Endothelial cell of umbilical vein (primary cell): ENCODE measurements at regions not wholly inside any gene's neighbourhood (a gene's known extent, or its start where the extent isn't known, plus 50 kb on each side); places are given as distances from the start of the nearest gene placed in this dataset.

Experiments used
- BruUV-seq: library from RNA; stranded (reverse); fragments of 400-500 nt; replicated peaks from 2 replicates; lab custom pipeline; 2021; lab: Mats Ljungman, UMichigan
- CTCF ChIA-PET: fragments of 300-600, 350-600 bp; sonication (Branson Sonifier 250); formaldehyde crosslinking; loops from one replicate; lab custom pipeline; 2021; ENCODE audit warnings: antibody characterized with exemption, inconsistent platforms; lab: Charles Lee
- POLR2A ChIA-PET: fragments of 300-600, 350-600 bp; sonication (Branson Sonifier 250); formaldehyde crosslinking; loops from one replicate; lab custom pipeline; 2021; ENCODE audit warnings: antibody characterized with exemption, inconsistent platforms; lab: Charles Lee
- DNase-seq: peaks from one replicate; pipeline ENCODE4 v3.0.0-alpha.2; 2011; ENCODE audit warnings: low read depth, low spot score
- FAIRE-seq: peaks from 2 replicates; lab custom pipeline; 2011; peaks lifted over from hg19 to GRCh38; lab: Jason Lieb, UNC
- H2AFZ ChIP-seq: 2 replicates; pipeline ENCODE4 v1.6.0; 2012; ENCODE audit warnings: low read depth, low read length, control low read depth, inconsistent platforms
- H3K27ac ChIP-seq: 2 replicates; pipeline ENCODE4 v1.5.1; 2011; ENCODE audit warnings: low read depth, mild to moderate bottlenecking, control low read depth, low read length, moderate library complexity; ENCODE audit not compliant: insufficient read depth
- H3K27me3 ChIP-seq, 2 experiments: 2 replicates each; pipeline versions ENCODE4 v1.6.0 to v1.6.1; 2011; ENCODE audit warnings: low read length in 2 of 2, mixed read lengths in 1 of 2; ENCODE audit not compliant: control insufficient read depth in 2 of 2, insufficient read depth in 2 of 2
- H3K36me3 ChIP-seq, 2 experiments: 2 replicates in 1 of 2; 3 replicates in 1 of 2; pipeline ENCODE4 v1.5.1; 2011; ENCODE audit warnings: low read length in 2 of 2, mild to moderate bottlenecking in 1 of 2, moderate library complexity in 1 of 2; ENCODE audit not compliant: control insufficient read depth in 2 of 2, insufficient read depth in 2 of 2; ENCODE audit errors: extremely low read depth in 1 of 2
- H3K4me1 ChIP-seq: 3 replicates; pipeline ENCODE4 v1.5.1; 2011; ENCODE audit warnings: mild to moderate bottlenecking, low read length; ENCODE audit not compliant: control insufficient read depth, insufficient read depth; ENCODE audit errors: extremely low read depth
- H3K4me2 ChIP-seq: 2 replicates; pipeline ENCODE4 v1.6.1; 2011; ENCODE audit warnings: low read length, control low read depth, mixed read lengths; ENCODE audit not compliant: insufficient read depth
- H3K4me3 ChIP-seq, 3 experiments: fragments of 200-600 bp in 1 of 3; sonication (generic), shearing (Covaris generic) in 1 of 3; replicated peaks in 1 of 3; 2 replicates each; pipeline ENCODE4 v1.5.1; 2011 to 2016; ENCODE audit warnings: control low read depth in 3 of 3, low read length in 3 of 3, mild to moderate bottlenecking in 2 of 3, inconsistent platforms in 1 of 3, low read depth in 1 of 3, moderate library complexity in 1 of 3; ENCODE audit not compliant: insufficient read depth in 1 of 3
- H3K79me2 ChIP-seq: 2 replicates; pipeline ENCODE4 v1.6.0; 2012; ENCODE audit warnings: low read length, inconsistent platforms; ENCODE audit not compliant: control insufficient read depth, insufficient read depth
- H3K9ac ChIP-seq: replicated peaks from 2 replicates; pipeline ENCODE3; 2011; ENCODE audit warnings: low read length, control low read depth; ENCODE audit not compliant: insufficient read depth; ENCODE audit errors: extremely low read depth
- H3K9me1 ChIP-seq: replicated peaks from 3 replicates; pipeline ENCODE4 v1.6.0; 2011; ENCODE audit warnings: mild to moderate bottlenecking, low read length; ENCODE audit not compliant: control insufficient read depth, insufficient read depth; ENCODE audit errors: extremely low read depth
- H3K9me3 ChIP-seq: replicated peaks from 2 replicates; pipeline ENCODE4 v1.5.1; 2012; ENCODE audit warnings: low read length, inconsistent platforms; ENCODE audit not compliant: control insufficient read depth, insufficient read depth
- H4K20me1 ChIP-seq: replicated peaks from 2 replicates; pipeline ENCODE3; 2011; ENCODE audit warnings: mild to moderate bottlenecking, low read length; ENCODE audit not compliant: control insufficient read depth, insufficient read depth; ENCODE audit errors: extremely low read depth
- CTCF ChIP-seq, 2 donors: IDR thresholded peaks; 1 replicate in 1 of 2; 2 replicates in 1 of 2; pipeline ENCODE4 v1.5.1; 2011; ENCODE audit warnings: low read length in 2 of 2, mild to moderate bottlenecking in 2 of 2, moderate library complexity in 2 of 2, control low read depth in 1 of 2, inconsistent platforms in 1 of 2, low read depth in 1 of 2; ENCODE audit not compliant: insufficient read depth in 1 of 2; ENCODE audit errors: extremely low read depth in 1 of 2
- EZH2 ChIP-seq: IDR thresholded peaks from 2 replicates; pipeline ENCODE4 v1.6.1; 2012; ENCODE audit warnings: borderline replicate concordance, low read depth, mild to moderate bottlenecking, moderate library complexity, low read length, inconsistent platforms; ENCODE audit not compliant: severe bottlenecking
- FOS ChIP-seq: IDR thresholded peaks from 2 replicates; pipeline ENCODE4 v1.6.1; 2011; ENCODE audit warnings: mild to moderate bottlenecking, low read length, moderate library complexity, borderline replicate concordance; ENCODE audit not compliant: insufficient read depth
- GATA2 ChIP-seq: IDR thresholded peaks from 2 replicates; pipeline ENCODE4 v1.7.0; 2011; ENCODE audit warnings: low read depth, mild to moderate bottlenecking, moderate library complexity, mixed read lengths, low read length; ENCODE audit not compliant: insufficient read length, insufficient read depth
- JUN ChIP-seq: IDR thresholded peaks from 2 replicates; pipeline ENCODE4 v1.6.1; 2011; ENCODE audit warnings: borderline replicate concordance, low read depth; ENCODE audit not compliant: insufficient read length, insufficient read depth
- MAX ChIP-seq: IDR thresholded peaks from 2 replicates; pipeline ENCODE4 v1.6.1; 2011; ENCODE audit not compliant: insufficient read depth, insufficient read length
- MYC ChIP-seq: IDR thresholded peaks from one replicate; pipeline ENCODE4 v1.6.1; 2011; ENCODE audit warnings: mild to moderate bottlenecking, low read depth, low read length
- POLR2A ChIP-seq: IDR thresholded peaks from 2 replicates; pipeline ENCODE4 v1.6.1; 2012; ENCODE audit warnings: low read depth, mild to moderate bottlenecking, control low read depth, low read length
- POLR2AphosphoS5 ChIP-seq: IDR thresholded peaks from 2 replicates; pipeline ENCODE4 v1.6.1; 2012; ENCODE audit warnings: low read depth, mild to moderate bottlenecking, control low read depth, low read length, moderate library complexity; ENCODE audit not compliant: insufficient read depth
- dilution Hi-C: fragments of 300-500 bp; cut with MboI; formaldehyde crosslinking; loops from one replicate; pipeline ENCODE4 v1.15.0; 2019; ENCODE audit warnings: low sequenced_read_pairs; ENCODE audit not compliant: extremely low pct_ligation_motif_present
- intact Hi-C: fragments of 100-400 bp; cut with micrococcal nuclease; formaldehyde crosslinking; loops from one replicate; pipeline ENCODE4 v1.10.0; 2022

GRCh38 chr1:108027389-108027788, 62.4 kb upstream of the VAV3 start:
- Histone ChIP-seq H3K27ac (no peak overlapping the region), H3K4me3 (no peak overlapping the region), H4K20me1 (no peaks in the 10 kb centered on the region), H2AFZ (no peak overlapping the region), H3K9me3 (no peaks in the 10 kb centered on the region), H3K9ac (no peak overlapping the region), H3K9me1 (no peaks in the 10 kb centered on the region), H3K4me1 (no peaks in the 10 kb centered on the region), H3K4me2 (no peak overlapping the region), H3K79me2 (no peaks in the 10 kb centered on the region), H3K36me3 (no peaks in the 10 kb centered on the region), H3K27me3 (peaks cover 2 to 8% of the 10 kb centered on the region in 2 experiments)
- dilution Hi-C loops = no loop called here
- ChIA-PET CTCF (no interaction called here), POLR2A (no interaction called here)
- no peak for FAIRE-seq
- no peak for TF ChIP-seq JUN
- TF ChIP-seq POLR2AphosphoS5 = no peak
- no peak for TF ChIP-seq MAX
- no peak for TF ChIP-seq GATA2
- no peak for TF ChIP-seq CTCF (IDR thresholded peaks at IDR 0.05; ENCODE audit: extremely low read depth in 1 of 2, insufficient read depth in 1 of 2, low read depth in 1 of 2, low read length in 2 of 2)
- DNase-seq = no peak
- intact Hi-C loops = no loop called here
- BruUV-seq = no TSS peak

GRCh38 chr1:108017698-108018097, 52.7 kb upstream of the VAV3 start:
- Histone ChIP-seq H3K4me1 (no peaks in the 10 kb centered on the region), H3K79me2 (no peaks in the 10 kb centered on the region), H2AFZ (no peak overlapping the region), H3K9me3 (no peaks in the 10 kb centered on the region), H4K20me1 (no peaks in the 10 kb centered on the region), H3K36me3 (no peaks in the 10 kb centered on the region), H3K9me1 (no peaks in the 10 kb centered on the region), H3K9ac (no peak overlapping the region), H3K4me2 (no peak overlapping the region), H3K27me3 (no peaks in the 10 kb centered on the region), H3K4me3 (no peak overlapping the region), H3K27ac (no peak overlapping the region)
- intact Hi-C loops (no loop called here), dilution Hi-C loops (no loop called here)
- FAIRE-seq (no peak), DNase-seq (no peak)
- TF ChIP-seq POLR2A = no peak
- no peak for TF ChIP-seq MYC
- TF ChIP-seq EZH2 = no peak
- TF ChIP-seq GATA2 = no peak
- TF ChIP-seq JUN = no peak
- TF ChIP-seq MAX = no peak
- no peak for TF ChIP-seq CTCF (IDR thresholded peaks at IDR 0.05; ENCODE audit: extremely low read depth in 1 of 2, insufficient read depth in 1 of 2, low read depth in 1 of 2, low read length in 2 of 2)
- no peak for TF ChIP-seq POLR2AphosphoS5
- no peak for TF ChIP-seq FOS
- ChIA-PET CTCF (interaction anchor here (1.6 to 2.2 kb wide), 2 partner anchors 10 to 235 kb away, joined by 5 to 7 read pairs; no protein-coding TSS in a partner anchor), POLR2A (no interaction called here)
- no TSS peak for BruUV-seq
